Gastrocnemius medialis (tissue), 4 donors: ENCODE measurements at regions not wholly inside any gene's neighbourhood (a gene's known extent, or its start where the extent isn't known, plus 50 kb on each side); places are given as distances from the start of the nearest gene placed in this dataset.
"Not testable (repeated sequence)": the region's sequence is repeated elsewhere in the genome, so short reads cannot be mapped to it uniquely, and the experiment has no call there.

Experiments used
- ATAC-seq, 2 donors: fragments of 150-250 bp; one replicate each; pipeline ENCODE4 v1.9.1; 2016
- DNase-seq, 2 donors: peaks; one replicate each; pipeline ENCODE4 v3.0.0-alpha.2; 2019
- H3K27ac ChIP-seq, 4 donors: fragments of 200-600 bp; sonication (generic); 1 replicate in 1 of 4; 2 replicates in 3 of 4; pipeline ENCODE4 v1.5.1; 2016 to 2018; ENCODE audit warnings: mild to moderate bottlenecking in 2 of 4, moderate library complexity in 1 of 4
- H3K27me3 ChIP-seq, 3 donors: fragments of 200-600 bp; sonication (generic) in 2 of 3; 1 replicate in 1 of 3; 2 replicates in 2 of 3; pipeline versions ENCODE4 v1.5.1 to v1.6.0; 2016 to 2019; ENCODE audit warnings: mild to moderate bottlenecking in 1 of 3, moderate library complexity in 1 of 3
- H3K36me3 ChIP-seq, 2 donors: fragments of 200-600 bp; sonication (generic) in 1 of 2; one replicate each; pipeline ENCODE4 v1.5.1; 2017 to 2018
- H3K4me1 ChIP-seq, 2 donors: fragments of 200-600 bp; sonication (generic) in 1 of 2; one replicate each; pipeline ENCODE4 v1.5.1; 2016 to 2017; ENCODE audit warnings: mild to moderate bottlenecking in 2 of 2
- H3K4me3 ChIP-seq, 4 donors: fragments of 200-600 bp; sonication (generic) in 3 of 4; 1 replicate in 1 of 4; 2 replicates in 3 of 4; pipeline ENCODE4 v1.5.1; 2016 to 2019; ENCODE audit warnings: mild to moderate bottlenecking in 2 of 4
- H3K9me3 ChIP-seq, 3 donors: fragments of 200-600 bp; sonication (generic) in 2 of 3; 1 replicate in 1 of 3; 2 replicates in 2 of 3; pipeline ENCODE4 v1.5.1; 2016 to 2019
- CTCF ChIP-seq, 5 experiments: fragments of 450-650 bp in 3 of 5; fragments of 200-600 bp in 2 of 5; sonication (generic) in 2 of 5; IDR thresholded peaks in 4 of 5; conservative IDR thresholded peaks in 1 of 5; 1 replicate in 4 of 5; 2 replicates in 1 of 5; pipeline ENCODE4 v1.5.1; 2016 to 2019; ENCODE audit warnings: antibody characterized with exemption in 5 of 5, mild to moderate bottlenecking in 3 of 5, moderate library complexity in 3 of 5
- POLR2A ChIP-seq, 2 donors: fragments of 450-650 bp; IDR thresholded peaks; one replicate each; pipeline ENCODE4 v1.6.1; 2017; ENCODE audit warnings: antibody characterized with exemption in 2 of 2, mild to moderate bottlenecking in 2 of 2, moderate library complexity in 2 of 2
- in situ Hi-C, 4 donors: fragments of 200-750 bp; cut with MboI; loops; one replicate each; pipeline versions ENCODE4 v1.15.0 to v1.8.0; 2017; ENCODE audit warnings: low sequenced_read_pairs in 4 of 4
- intact Hi-C: fragments of 100-400 bp; cut with DNase I; formaldehyde crosslinking; loops from one replicate; pipeline ENCODE4 v1.15.1; 2023; ENCODE audit warnings: low total_unique reads

- H3K4me1 ChIP-seq: no peaks in the 10 kb centered on the region
- TF ChIP-seq POLR2A (IDR thresholded peaks at IDR 0.05) (no peak), CTCF (IDR thresholded peaks at IDR 0.05 in 4 of 5, conservative IDR thresholded peaks at IDR 0.05 in 1 of 5) (no peak)
Measured at GRCh38 chr11:19420868-19421533, 180.3 kb upstream of the E2F8 start.

GRCh38 chr11:19419808-19420207 lies 179.1 kb upstream of the E2F8 start:
- Histone ChIP-seq H3K4me1 (no peaks in the 10 kb centered on the region), H3K27me3 (no peaks in the 10 kb centered on the region), H3K9me3 (no peaks in the 10 kb centered on the region), H3K27ac (no peak overlapping the region), H3K4me3 (no peak overlapping the region), H3K36me3 (no peaks in the 10 kb centered on the region)
- ATAC-seq (no peak), DNase-seq (no peak)
- intact Hi-C loops: no loop called here
- TF ChIP-seq CTCF (IDR thresholded peaks at IDR 0.05 in 4 of 5, conservative IDR thresholded peaks at IDR 0.05 in 1 of 5) (no peak), POLR2A (IDR thresholded peaks at IDR 0.05) (no peak)
- in situ Hi-C loops: loop anchor here in 1 of 4 donors (25.0 kb wide), 1 partner anchor 117 kb away; no protein-coding TSS in a partner anchor

More at GRCh38 chr11:19420868-19421533, 180.3 kb upstream of the E2F8 start:
- no peak for ATAC-seq
- intact Hi-C loops (no loop called here), in situ Hi-C loops (loop anchor here in 1 of 4 donors (25.0 kb wide), 1 partner anchor 116 kb away; no protein-coding TSS in a partner anchor)
- Histone ChIP-seq H3K27me3 (no peaks in the 10 kb centered on the region), H3K27ac (no peak overlapping the region), H3K4me3 (no peak overlapping the region), H3K36me3 (no peaks in the 10 kb centered on the region), H3K9me3 (no peaks in the 10 kb centered on the region)
- no peak for DNase-seq

DNA sequence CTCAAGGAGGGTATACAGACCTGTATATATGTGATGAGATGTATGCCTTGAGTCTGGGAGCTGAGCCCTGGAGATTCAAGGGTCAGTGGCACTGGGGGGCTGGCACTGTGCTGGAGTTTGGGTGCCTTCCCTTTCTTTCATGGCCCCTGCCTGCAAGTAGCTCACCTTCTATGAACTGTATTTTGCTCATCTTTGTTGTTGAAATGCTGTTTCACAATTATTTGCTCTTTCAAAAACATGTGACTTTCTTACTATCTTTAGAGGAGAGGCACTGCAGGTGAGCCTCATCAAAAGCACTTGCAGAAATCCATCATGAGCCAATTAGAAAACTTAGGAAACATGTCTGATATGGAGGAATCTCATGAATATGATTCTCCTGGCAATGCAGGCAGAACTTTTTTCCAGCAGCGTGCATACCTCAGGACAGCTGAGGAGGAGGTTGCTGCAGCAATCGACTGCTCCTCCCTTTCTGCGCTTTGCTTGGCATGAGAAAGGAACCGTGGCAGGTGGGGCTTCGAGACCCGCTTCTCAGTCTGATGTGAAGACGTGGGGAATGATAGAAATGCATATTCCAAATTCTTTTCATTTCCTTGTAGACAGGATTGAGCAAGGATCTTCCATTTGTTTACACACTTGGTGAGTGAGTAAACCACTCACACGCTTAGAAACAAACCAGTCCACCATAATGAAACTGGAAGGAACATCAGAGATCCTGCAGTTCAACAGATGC lies 178.4 kb upstream of the E2F8 start:
- ATAC-seq: no peak
- DNase-seq: no peak
- no peaks in the 10 kb centered on the region for H3K27me3 ChIP-seq
- no peak overlapping the region for H3K27ac ChIP-seq
- no peaks in the 10 kb centered on the region for H3K9me3 ChIP-seq
- H3K4me3 ChIP-seq: no peak overlapping the region
- no peaks in the 10 kb centered on the region for H3K4me1 ChIP-seq
- no peak for TF ChIP-seq CTCF (IDR thresholded peaks at IDR 0.05 in 4 of 5, conservative IDR thresholded peaks at IDR 0.05 in 1 of 5)
- TF ChIP-seq POLR2A (IDR thresholded peaks at IDR 0.05): no peak
- in situ Hi-C loops: loop anchor here in 1 of 4 donors (25.0 kb wide), 1 partner anchor 118 kb away; no protein-coding TSS in a partner anchor
- H3K36me3 ChIP-seq: no peaks in the 10 kb centered on the region
- intact Hi-C loops: no loop called here

- no peaks in the 10 kb centered on the region for H3K27me3 ChIP-seq
- TF ChIP-seq CTCF (IDR thresholded peaks at IDR 0.05 in 4 of 5, conservative IDR thresholded peaks at IDR 0.05 in 1 of 5): no peak
- no peak for TF ChIP-seq POLR2A (IDR thresholded peaks at IDR 0.05)
Measured at GRCh38 chr11:19418221-19418620, 177.5 kb upstream of the E2F8 start.

GRCh38 chr11:19412070-19412469 lies 171.3 kb upstream of the E2F8 start:
- ATAC-seq, DNase-seq, H3K9me3 ChIP-seq, H3K4me3 ChIP-seq, H3K27ac ChIP-seq, H3K27me3 ChIP-seq, intact Hi-C loops, H3K36me3 ChIP-seq, H3K4me1 ChIP-seq: not testable (repeated sequence)
- in situ Hi-C loops: loop anchor here in 1 of 4 donors (25.0 kb wide), 1 partner anchor 125 kb away; no protein-coding TSS in a partner anchor

More at GRCh38 chr11:19418221-19418620, 177.5 kb upstream of the E2F8 start:
- in situ Hi-C loops (loop anchor here in 1 of 4 donors (25.0 kb wide), 1 partner anchor 119 kb away; no protein-coding TSS in a partner anchor), intact Hi-C loops (no loop called here)
- H3K27ac ChIP-seq: no peak overlapping the region
- no peak overlapping the region for H3K4me3 ChIP-seq
- H3K36me3 ChIP-seq: no peaks in the 10 kb centered on the region
- H3K9me3 ChIP-seq: no peaks in the 10 kb centered on the region
- no peaks in the 10 kb centered on the region for H3K4me1 ChIP-seq
- ATAC-seq (no peak), DNase-seq (no peak)
